ENCODE measurements at regions not wholly inside any gene's neighbourhood (a gene's known extent, or its start where the extent isn't known, plus 50 kb on each side); places are given as distances from the start of the nearest gene placed in this dataset.

GRCh38 chr20:60389441-60389840, 431.2 kb downstream of the CDH26 start:
- intact Hi-C loops (cut with micrococcal nuclease; ENCODE audit: unreplicated experiment) = no loop called here
- BruUV-seq (replicated peaks) = no TSS peak

DNA sequence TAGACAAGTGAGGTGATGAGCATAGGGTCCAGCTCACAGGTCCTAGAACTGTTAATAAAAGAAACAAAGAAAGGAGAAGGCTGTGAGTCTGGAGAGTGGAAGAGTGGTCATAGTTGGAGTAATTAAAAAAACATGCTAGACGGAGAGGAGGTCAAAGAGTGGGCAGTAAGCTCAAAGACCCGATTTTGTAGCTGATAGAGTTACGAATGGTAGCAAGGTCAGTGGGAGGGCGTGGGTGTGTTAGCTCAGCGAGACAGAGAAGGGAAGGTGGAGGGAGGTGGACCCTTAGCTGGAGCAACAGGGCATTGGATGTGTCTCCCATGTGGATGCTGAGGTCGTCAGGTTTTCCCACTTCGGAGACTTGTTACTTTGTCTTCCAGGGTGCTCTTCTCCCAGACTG, 431.7 kb downstream of the CDH26 start:
- Histone ChIP-seq H3K9me3 (ENCODE audit: control insufficient read depth, insufficient read depth, low read depth, low read length) (no peaks in the 10 kb centered on the region), H3K4me3 (ENCODE audit: low read depth in 2 of 2, low read length in 2 of 2) (no peak overlapping the region), H3K27me3 (ENCODE audit: control insufficient read depth, insufficient read depth, low read length) (no peaks in the 10 kb centered on the region), H3K4me1 (ENCODE audit: control insufficient read depth, insufficient read depth, low read length) (no peaks in the 10 kb centered on the region), H3K36me3 (ENCODE audit: control insufficient read depth, insufficient read depth, low read length) (no peaks in the 10 kb centered on the region), H3K27ac (ENCODE audit: low read length) (no peak overlapping the region)
- in situ Hi-C loops (cut with HindIII; ENCODE audit: low pct_unique_long_range_greater_than_20kb, low sequenced_read_pairs) = no loop called here
- ATAC-seq (no peak), DNase-seq (ENCODE audit: low read depth, low spot score) (no peak)
- intact Hi-C loops (cut with micrococcal nuclease; ENCODE audit: unreplicated experiment) = no loop called here
- ChIA-PET CTCF (no interaction called here), POLR2A (no interaction called here)
- TF ChIP-seq, protein P1, sequence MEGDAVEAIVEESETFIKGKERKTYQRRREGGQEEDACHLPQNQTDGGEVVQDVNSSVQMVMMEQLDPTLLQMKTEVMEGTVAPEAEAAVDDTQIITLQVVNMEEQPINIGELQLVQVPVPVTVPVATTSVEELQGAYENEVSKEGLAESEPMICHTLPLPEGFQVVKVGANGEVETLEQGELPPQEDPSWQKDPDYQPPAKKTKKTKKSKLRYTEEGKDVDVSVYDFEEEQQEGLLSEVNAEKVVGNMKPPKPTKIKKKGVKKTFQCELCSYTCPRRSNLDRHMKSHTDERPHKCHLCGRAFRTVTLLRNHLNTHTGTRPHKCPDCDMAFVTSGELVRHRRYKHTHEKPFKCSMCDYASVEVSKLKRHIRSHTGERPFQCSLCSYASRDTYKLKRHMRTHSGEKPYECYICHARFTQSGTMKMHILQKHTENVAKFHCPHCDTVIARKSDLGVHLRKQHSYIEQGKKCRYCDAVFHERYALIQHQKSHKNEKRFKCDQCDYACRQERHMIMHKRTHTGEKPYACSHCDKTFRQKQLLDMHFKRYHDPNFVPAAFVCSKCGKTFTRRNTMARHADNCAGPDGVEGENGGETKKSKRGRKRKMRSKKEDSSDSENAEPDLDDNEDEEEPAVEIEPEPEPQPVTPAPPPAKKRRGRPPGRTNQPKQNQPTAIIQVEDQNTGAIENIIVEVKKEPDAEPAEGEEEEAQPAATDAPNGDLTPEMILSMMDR (IDR thresholded peaks at IDR 0.05) = no peak
- TF ChIP-seq REST (IDR thresholded peaks at IDR 0.05; ENCODE audit: insufficient read depth in 1 of 2, low read depth in 2 of 2, low read length in 1 of 2) (no peak), SIN3A (IDR thresholded peaks at IDR 0.05; ENCODE audit: borderline replicate concordance, insufficient read depth, low read depth, low read length) (no peak), POLR2AphosphoS5 (IDR thresholded peaks at IDR 0.05; ENCODE audit: low read depth, low read length) (no peak), TCF7L2 (IDR thresholded peaks at IDR 0.05; ENCODE audit: low read depth, low read length) (no peak)
- BruUV-seq (replicated peaks) = no TSS peak

More at GRCh38 chr20:60389441-60389840, 431.2 kb downstream of the CDH26 start:
- Histone ChIP-seq H3K27ac (ENCODE audit: low read length) (no peak overlapping the region), H3K4me1 (ENCODE audit: control insufficient read depth, insufficient read depth, low read length) (no peaks in the 10 kb centered on the region), H3K4me3 (ENCODE audit: low read depth in 2 of 2, low read length in 2 of 2) (no peak overlapping the region), H3K9me3 (ENCODE audit: control insufficient read depth, insufficient read depth, low read depth, low read length) (no peaks in the 10 kb centered on the region), H3K36me3 (ENCODE audit: control insufficient read depth, insufficient read depth, low read length) (no peaks in the 10 kb centered on the region), H3K27me3 (ENCODE audit: control insufficient read depth, insufficient read depth, low read length) (no peaks in the 10 kb centered on the region)
- ATAC-seq (no peak), DNase-seq (ENCODE audit: low read depth, low spot score) (no peak)
- POLR2A ChIA-PET = no interaction called here
- TF ChIP-seq, protein P1 (IDR thresholded peaks at IDR 0.05) = no peak
- CTCF ChIA-PET = no interaction called here
- in situ Hi-C loops (cut with HindIII; ENCODE audit: low pct_unique_long_range_greater_than_20kb, low sequenced_read_pairs) = no loop called here

- BruUV-seq (replicated peaks) = no TSS peak
Measured at GRCh38 chr20:60395991-60396390, 437.8 kb downstream of the CDH26 start.

More at GRCh38 chr20:60395991-60396390, 437.8 kb downstream of the CDH26 start:
- in situ Hi-C loops (cut with HindIII; ENCODE audit: low pct_unique_long_range_greater_than_20kb, low sequenced_read_pairs) = no loop called here
- CTCF ChIA-PET = no interaction called here
- Histone ChIP-seq H3K4me1 (ENCODE audit: control insufficient read depth, insufficient read depth, low read length) (no peaks in the 10 kb centered on the region), H3K4me3 (ENCODE audit: low read depth in 2 of 2, low read length in 2 of 2) (no peak overlapping the region), H3K27ac (ENCODE audit: low read length) (no peak overlapping the region), H3K27me3 (ENCODE audit: control insufficient read depth, insufficient read depth, low read length) (no peaks in the 10 kb centered on the region), H3K9me3 (ENCODE audit: control insufficient read depth, insufficient read depth, low read depth, low read length) (no peaks in the 10 kb centered on the region), H3K36me3 (ENCODE audit: control insufficient read depth, insufficient read depth, low read length) (no peaks in the 10 kb centered on the region)
- ATAC-seq (no peak), DNase-seq (ENCODE audit: low read depth, low spot score) (no peak)
- intact Hi-C loops (cut with micrococcal nuclease; ENCODE audit: unreplicated experiment) = no loop called here
- POLR2A ChIA-PET = no interaction called here
- TF ChIP-seq POLR2AphosphoS5 (IDR thresholded peaks at IDR 0.05; ENCODE audit: low read depth, low read length) (no peak), SIN3A (IDR thresholded peaks at IDR 0.05; ENCODE audit: borderline replicate concordance, insufficient read depth, low read depth, low read length) (no peak), TCF7L2 (IDR thresholded peaks at IDR 0.05; ENCODE audit: low read depth, low read length) (no peak), REST (IDR thresholded peaks at IDR 0.05; ENCODE audit: insufficient read depth in 1 of 2, low read depth in 2 of 2, low read length in 1 of 2) (no peak)
- TF ChIP-seq, protein P1 (IDR thresholded peaks at IDR 0.05) = no peak

Data from Panc1 (cell line).